ENCODE measurements at regions not wholly inside any gene's neighbourhood (a gene's known extent, or its start where the extent isn't known, plus 50 kb on each side); places are given as distances from the start of the nearest gene placed in this dataset.

DNA sequence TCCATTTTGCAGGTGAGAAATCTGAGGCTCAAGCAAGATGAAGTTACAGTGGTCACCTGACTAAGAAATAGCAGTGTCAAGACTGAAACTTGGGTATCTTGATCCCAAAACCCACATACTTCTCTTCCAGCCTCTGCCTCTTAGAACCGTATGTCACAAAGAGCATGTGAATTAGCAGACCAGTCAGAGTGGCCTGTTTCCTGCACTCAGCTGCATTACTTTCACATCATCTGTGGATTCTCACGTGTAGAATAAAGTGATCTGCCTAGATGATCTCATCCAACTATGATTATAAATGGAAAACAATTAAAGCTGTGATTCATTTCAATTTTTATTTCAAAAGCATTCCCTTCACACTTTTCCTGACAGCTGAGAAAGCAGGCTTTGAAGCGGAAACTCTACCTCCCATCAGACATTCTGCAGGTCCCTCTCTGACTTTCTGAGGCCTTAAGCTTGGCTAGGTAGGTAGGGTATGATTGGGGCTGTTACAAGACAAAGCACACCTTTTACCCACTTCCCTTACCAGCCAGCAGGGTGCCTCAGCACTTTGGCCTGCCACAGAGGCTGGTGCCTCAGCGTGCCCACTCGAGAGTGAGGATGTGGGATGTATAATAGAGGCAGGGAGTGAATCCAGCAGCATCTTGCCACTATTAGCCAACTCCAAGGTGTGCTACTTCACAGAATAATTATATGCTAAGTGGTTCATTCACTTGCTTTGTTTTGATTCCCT, 70.2 kb upstream of the PDE1C start:
- DNase-seq = no peak

DNA sequence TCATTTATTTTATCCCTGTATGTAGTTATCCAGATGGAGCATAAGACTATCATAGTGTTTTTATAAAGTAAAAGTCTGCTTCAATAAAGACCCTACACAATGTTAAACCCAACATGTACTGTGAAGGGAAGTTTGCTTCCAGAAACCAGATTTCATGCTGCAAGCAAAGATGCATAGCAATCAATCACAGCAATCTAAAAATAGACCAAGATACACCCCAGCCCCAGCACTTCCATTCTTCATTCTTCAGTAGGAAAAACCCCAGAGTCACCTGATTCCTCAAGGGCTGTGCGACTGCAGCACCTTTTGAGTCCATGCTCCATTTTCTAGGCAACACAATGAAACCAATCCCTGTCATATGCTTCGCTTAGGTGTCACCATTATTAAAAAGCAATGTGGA, 66.9 kb upstream of the PDE1C start:
- DNase-seq = no peak

DNA sequence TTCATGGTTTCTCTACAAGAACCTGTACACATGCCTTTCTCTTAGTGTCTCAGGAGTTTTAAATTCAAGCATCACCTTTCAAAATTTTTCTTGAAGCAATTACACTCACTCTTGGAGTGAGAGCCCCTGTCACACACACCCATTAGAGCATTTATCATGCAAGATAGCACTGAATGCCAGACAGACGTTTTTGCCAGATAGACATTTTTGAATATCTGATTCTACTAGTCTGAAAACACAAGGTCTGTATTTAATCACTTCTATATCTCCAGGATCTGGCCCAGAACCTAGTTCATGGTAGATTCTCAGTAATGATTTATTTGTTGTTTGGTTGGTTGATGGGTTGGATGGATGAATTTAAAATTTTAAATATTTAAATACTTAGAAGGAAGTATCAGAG, 60.9 kb upstream of the PDE1C start:
- no peak for DNase-seq

DNA sequence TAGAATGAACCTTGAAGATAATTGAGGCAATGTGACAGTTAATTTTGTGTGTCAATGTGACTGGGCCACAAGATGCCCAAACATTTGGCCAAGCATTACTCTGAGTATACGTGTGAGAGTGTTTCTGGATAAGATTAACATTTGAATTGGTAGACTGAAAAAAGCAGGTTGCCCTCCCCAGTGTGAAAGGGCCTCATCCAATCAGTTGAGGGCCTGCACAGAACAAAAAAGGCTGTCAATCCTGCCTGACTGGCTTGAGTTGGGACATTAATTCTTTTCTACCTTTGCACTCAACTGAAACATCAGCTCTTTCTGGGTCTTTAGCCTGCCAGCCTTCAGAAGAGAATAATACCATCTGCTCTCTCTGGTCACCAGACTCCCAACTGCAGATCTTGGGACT, 56.6 kb upstream of the PDE1C start:
- no peak for DNase-seq

All from hindlimb muscle (tissue), 1 donor.